Gastrocnemius medialis (tissue), 4 donors: ENCODE measurements at regions not wholly inside any gene's neighbourhood (a gene's known extent, or its start where the extent isn't known, plus 50 kb on each side); places are given as distances from the start of the nearest gene placed in this dataset.

ENCODE experiments used
- CTCF ChIP-seq, 5 experiments: fragments of 450-650 bp in 3 of 5; fragments of 200-600 bp in 2 of 5; sonication (generic) in 2 of 5; IDR thresholded peaks in 4 of 5; conservative IDR thresholded peaks in 1 of 5; 1 replicate in 4 of 5; 2 replicates in 1 of 5; pipeline ENCODE4 v1.5.1; 2016 to 2019; ENCODE audit warnings: antibody characterized with exemption in 5 of 5, mild to moderate bottlenecking in 3 of 5, moderate library complexity in 3 of 5
- POLR2A ChIP-seq, 2 donors: fragments of 450-650 bp; IDR thresholded peaks; one replicate each; pipeline ENCODE4 v1.6.1; 2017; ENCODE audit warnings: antibody characterized with exemption in 2 of 2, mild to moderate bottlenecking in 2 of 2, moderate library complexity in 2 of 2

- TF ChIP-seq CTCF (IDR thresholded peaks at IDR 0.05 in 4 of 5, conservative IDR thresholded peaks at IDR 0.05 in 1 of 5) (no peak), POLR2A (IDR thresholded peaks at IDR 0.05) (no peak)
Measured at GRCh38 chr12:84329938-84330337, 582.7 kb downstream of the SLC6A15 start.
